ENCODE measurements at regions not wholly inside any gene's neighbourhood (a gene's known extent, or its start where the extent isn't known, plus 50 kb on each side); places are given as distances from the start of the nearest gene placed in this dataset.

DNA sequence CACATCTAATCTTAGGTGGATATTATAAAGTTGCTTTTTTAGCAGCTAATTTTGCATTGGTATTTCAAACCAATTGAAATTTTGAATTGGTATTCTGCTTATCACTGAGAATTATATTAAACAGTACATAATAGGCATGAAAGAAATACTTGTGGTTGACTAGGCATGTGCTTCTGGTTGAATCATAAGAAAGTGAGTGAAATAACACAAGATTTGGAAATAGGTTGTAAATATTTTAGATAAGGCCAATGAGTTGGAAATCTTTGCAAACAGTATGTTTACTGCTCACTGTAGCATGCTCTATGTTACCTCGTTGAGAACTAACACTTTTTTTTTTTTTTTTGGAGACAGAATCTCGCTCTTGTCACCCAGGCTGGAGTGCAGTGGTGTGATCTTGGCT lies 66.8 kb upstream of the RFC3 start:
- TF ChIP-seq, protein P1, sequence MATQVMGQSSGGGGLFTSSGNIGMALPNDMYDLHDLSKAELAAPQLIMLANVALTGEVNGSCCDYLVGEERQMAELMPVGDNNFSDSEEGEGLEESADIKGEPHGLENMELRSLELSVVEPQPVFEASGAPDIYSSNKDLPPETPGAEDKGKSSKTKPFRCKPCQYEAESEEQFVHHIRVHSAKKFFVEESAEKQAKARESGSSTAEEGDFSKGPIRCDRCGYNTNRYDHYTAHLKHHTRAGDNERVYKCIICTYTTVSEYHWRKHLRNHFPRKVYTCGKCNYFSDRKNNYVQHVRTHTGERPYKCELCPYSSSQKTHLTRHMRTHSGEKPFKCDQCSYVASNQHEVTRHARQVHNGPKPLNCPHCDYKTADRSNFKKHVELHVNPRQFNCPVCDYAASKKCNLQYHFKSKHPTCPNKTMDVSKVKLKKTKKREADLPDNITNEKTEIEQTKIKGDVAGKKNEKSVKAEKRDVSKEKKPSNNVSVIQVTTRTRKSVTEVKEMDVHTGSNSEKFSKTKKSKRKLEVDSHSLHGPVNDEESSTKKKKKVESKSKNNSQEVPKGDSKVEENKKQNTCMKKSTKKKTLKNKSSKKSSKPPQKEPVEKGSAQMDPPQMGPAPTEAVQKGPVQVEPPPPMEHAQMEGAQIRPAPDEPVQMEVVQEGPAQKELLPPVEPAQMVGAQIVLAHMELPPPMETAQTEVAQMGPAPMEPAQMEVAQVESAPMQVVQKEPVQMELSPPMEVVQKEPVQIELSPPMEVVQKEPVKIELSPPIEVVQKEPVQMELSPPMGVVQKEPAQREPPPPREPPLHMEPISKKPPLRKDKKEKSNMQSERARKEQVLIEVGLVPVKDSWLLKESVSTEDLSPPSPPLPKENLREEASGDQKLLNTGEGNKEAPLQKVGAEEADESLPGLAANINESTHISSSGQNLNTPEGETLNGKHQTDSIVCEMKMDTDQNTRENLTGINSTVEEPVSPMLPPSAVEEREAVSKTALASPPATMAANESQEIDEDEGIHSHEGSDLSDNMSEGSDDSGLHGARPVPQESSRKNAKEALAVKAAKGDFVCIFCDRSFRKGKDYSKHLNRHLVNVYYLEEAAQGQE (IDR thresholded peaks at IDR 0.05; ENCODE audit: insufficient read depth in 1 of 2, low read depth in 2 of 2, low read length in 2 of 2): no peak

DNA sequence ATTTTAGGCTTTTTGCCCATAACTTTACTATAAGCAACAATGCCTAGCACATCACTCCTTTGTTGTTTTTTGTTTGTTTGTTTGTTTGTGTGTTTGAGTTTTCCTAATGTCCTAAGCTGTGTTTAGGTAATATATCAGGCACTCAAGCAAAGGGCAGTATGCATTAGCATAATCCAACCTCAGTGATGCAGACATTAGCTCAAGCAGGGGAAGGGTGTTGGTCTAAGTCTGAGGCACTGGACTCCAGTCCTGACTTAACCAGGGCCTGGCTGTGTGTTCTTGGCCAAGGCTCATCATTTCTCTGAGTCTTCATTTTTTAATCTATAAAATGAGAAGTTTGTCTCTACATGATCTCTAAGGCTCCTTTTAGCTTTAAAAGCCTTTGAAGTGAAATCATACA lies 65.9 kb upstream of the RFC3 start:
- TF ChIP-seq, protein P1 (IDR thresholded peaks at IDR 0.05; ENCODE audit: insufficient read depth in 1 of 2, low read depth in 2 of 2, low read length in 2 of 2): no peak
- no peak for TF ChIP-seq FOXP2 (optimal IDR thresholded peaks at IDR 0.05; ENCODE audit: borderline replicate concordance, extremely low read depth, extremely low read length, insufficient read depth)
- no peak for TF ChIP-seq SIN3A (IDR thresholded peaks at IDR 0.05; ENCODE audit: borderline replicate concordance, insufficient read depth, low read length)
- TF ChIP-seq TAF1 (IDR thresholded peaks at IDR 0.05; ENCODE audit: borderline replicate concordance, insufficient read depth, low read length): no peak
- TF ChIP-seq POLR2AphosphoS5 (IDR thresholded peaks at IDR 0.05; ENCODE audit: low read depth, low read length): no peak

DNA sequence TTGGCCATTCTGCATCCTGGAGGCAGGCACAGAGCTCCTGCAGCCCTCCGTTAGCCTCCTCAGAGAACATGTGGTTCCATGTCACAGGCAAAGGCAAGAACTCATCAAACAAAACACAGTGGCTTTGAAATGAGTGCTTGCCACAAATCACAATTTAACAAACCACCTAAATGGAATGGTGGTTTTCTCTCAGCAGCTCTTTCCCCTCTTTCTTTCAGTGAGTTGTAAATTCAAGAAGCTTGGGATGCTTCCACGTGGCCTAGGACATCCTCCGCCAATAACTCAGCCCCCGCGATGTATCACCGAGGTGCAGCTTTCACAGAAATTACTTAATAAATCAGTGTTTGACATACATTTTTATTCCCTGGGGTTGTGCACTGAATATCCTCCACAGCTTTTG lies 65.4 kb upstream of the RFC3 start:
- TF ChIP-seq POLR2AphosphoS5 (IDR thresholded peaks at IDR 0.05; ENCODE audit: low read depth, low read length): no peak

DNA sequence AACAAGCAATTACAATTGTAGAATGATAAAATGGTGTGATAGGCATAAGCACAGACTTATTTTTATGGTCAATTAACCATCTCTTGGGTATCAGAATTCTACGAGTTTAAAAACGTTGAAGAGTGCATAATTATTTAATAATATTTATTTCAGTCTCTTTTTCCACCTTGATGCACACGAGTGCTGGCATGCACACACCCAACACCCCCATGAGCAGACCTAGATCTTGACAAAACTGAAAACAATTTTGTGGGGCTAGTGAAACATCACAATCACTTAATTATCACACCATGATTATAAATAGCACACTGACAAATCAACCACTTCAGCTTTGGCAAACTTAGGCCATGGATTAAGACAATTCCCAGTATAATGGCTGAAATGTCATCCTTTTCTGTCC lies 61.0 kb upstream of the RFC3 start:
- TF ChIP-seq, protein P1 (IDR thresholded peaks at IDR 0.05; ENCODE audit: insufficient read depth in 1 of 2, low read depth in 2 of 2, low read length in 2 of 2): no peak
- no peak for TF ChIP-seq POLR2AphosphoS5 (IDR thresholded peaks at IDR 0.05; ENCODE audit: low read depth, low read length)
- no peak for TF ChIP-seq FOXP2 (optimal IDR thresholded peaks at IDR 0.05; ENCODE audit: borderline replicate concordance, extremely low read depth, extremely low read length, insufficient read depth)
- TF ChIP-seq SIN3A (IDR thresholded peaks at IDR 0.05; ENCODE audit: borderline replicate concordance, insufficient read depth, low read length): no peak
- TF ChIP-seq TAF1 (IDR thresholded peaks at IDR 0.05; ENCODE audit: borderline replicate concordance, insufficient read depth, low read length): no peak

DNA sequence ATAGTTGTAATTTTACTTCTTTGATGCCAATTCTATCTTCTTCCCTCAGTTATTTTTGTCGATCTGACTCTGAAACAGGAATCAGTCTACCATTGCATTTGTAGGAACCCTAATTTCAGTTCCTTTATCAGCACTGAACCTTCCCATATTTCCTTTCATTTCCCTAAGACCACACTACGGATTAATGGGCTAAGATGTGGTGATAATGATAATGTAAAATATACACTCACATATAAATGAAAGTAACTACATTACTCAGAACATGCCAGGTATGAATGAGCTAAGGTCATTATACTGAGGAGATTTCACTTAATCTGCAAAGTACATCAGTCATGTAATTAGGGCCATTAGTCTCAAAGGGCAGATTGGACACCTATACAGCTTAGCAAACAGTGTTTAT lies 60.2 kb upstream of the RFC3 start:
- TF ChIP-seq TAF1 (IDR thresholded peaks at IDR 0.05; ENCODE audit: borderline replicate concordance, insufficient read depth, low read length) (no peak), SIN3A (IDR thresholded peaks at IDR 0.05; ENCODE audit: borderline replicate concordance, insufficient read depth, low read length) (no peak), POLR2AphosphoS5 (IDR thresholded peaks at IDR 0.05; ENCODE audit: low read depth, low read length) (no peak), FOXP2 (optimal IDR thresholded peaks at IDR 0.05; ENCODE audit: borderline replicate concordance, extremely low read depth, extremely low read length, insufficient read depth) (no peak)
- TF ChIP-seq, protein P1 (IDR thresholded peaks at IDR 0.05; ENCODE audit: insufficient read depth in 1 of 2, low read depth in 2 of 2, low read length in 2 of 2): no peak

- TF ChIP-seq POLR2AphosphoS5 (IDR thresholded peaks at IDR 0.05; ENCODE audit: low read depth, low read length) (no peak), SIN3A (IDR thresholded peaks at IDR 0.05; ENCODE audit: borderline replicate concordance, insufficient read depth, low read length) (no peak), TAF1 (IDR thresholded peaks at IDR 0.05; ENCODE audit: borderline replicate concordance, insufficient read depth, low read length) (no peak), FOXP2 (optimal IDR thresholded peaks at IDR 0.05; ENCODE audit: borderline replicate concordance, extremely low read depth, extremely low read length, insufficient read depth) (no peak)
- TF ChIP-seq, protein P1 (IDR thresholded peaks at IDR 0.05; ENCODE audit: insufficient read depth in 1 of 2, low read depth in 2 of 2, low read length in 2 of 2): no peak
These were observed 59.8 kb upstream of the RFC3 start for GRCh38 chr13:33758113-33758512.
